NCI-H510A (cell line): ENCODE measurements at regions not wholly inside any gene's neighbourhood (a gene's known extent, or its start where the extent isn't known, plus 50 kb on each side); places are given as distances from the start of the nearest gene placed in this dataset.

Source experiments
- DNase-seq: peaks from one replicate; lab custom pipeline; 2025; lab: John Stamatoyannopoulos, UW

DNA sequence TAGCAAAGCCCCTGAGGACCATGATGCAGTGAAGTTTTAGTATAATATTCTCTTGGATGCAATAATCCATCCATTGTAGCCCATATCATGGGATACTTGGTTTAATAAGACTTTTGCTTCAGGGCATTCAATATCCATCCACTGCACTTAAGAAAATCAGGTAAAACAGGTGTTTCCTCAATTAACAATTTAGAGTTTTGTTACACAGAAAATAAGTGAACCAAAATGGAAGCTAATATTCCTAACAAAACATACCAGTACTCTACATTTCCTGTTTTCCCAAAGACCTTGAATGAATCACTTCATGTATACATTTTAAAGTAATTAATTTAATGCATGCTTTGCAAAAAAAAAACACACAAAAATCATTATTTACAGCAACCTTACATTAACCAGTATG is 305.6 kb downstream of the NR2F1-AS1 start:
- no peak for DNase-seq

GRCh38 chr5:93274291-93274690 is 306.7 kb downstream of the NR2F1-AS1 start:
- DNase-seq, result no peak

GRCh38 chr5:93273176-93273575 is 307.8 kb downstream of the NR2F1-AS1 start:
- DNase-seq, result no peak

GRCh38 chr5:93272108-93272507 is 308.9 kb downstream of the NR2F1-AS1 start:
- no peak for DNase-seq

- no peak for DNase-seq
Measured at GRCh38 chr5:93267736-93268135, 313.3 kb downstream of the NR2F1-AS1 start.

- no peak for DNase-seq
Measured at GRCh38 chr5:93267276-93267675, 313.7 kb downstream of the NR2F1-AS1 start.

GRCh38 chr5:93257616-93258015 is 323.4 kb downstream of the NR2F1-AS1 start:
- no peak for DNase-seq

GRCh38 chr5:93255796-93256195 is 325.2 kb downstream of the NR2F1-AS1 start:
- DNase-seq, result no peak

- no peak for DNase-seq
Measured at GRCh38 chr5:93252165-93252564, 328.9 kb downstream of the NR2F1-AS1 start.

DNA sequence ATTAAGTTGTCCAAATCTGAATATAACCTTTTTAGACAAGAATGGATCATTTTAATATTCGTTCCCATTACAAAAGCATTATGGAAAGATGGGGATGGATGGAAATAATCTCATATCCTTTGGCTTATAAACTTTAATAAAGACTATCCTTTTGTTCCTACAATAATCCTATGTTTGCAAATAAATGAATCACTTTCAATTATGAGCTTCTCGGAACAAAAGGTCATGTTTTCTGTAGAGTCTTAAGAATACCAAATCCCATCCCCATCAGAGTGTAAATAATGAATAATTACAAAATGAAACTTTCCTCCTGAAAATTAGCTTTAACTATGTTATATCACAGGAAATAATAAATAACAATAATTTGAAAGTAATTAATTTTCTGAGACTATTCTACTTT is 329.7 kb downstream of the NR2F1-AS1 start:
- DNase-seq, result no peak

- no peak for DNase-seq
Measured at GRCh38 chr5:93250424-93250823, 330.6 kb downstream of the NR2F1-AS1 start.

DNA sequence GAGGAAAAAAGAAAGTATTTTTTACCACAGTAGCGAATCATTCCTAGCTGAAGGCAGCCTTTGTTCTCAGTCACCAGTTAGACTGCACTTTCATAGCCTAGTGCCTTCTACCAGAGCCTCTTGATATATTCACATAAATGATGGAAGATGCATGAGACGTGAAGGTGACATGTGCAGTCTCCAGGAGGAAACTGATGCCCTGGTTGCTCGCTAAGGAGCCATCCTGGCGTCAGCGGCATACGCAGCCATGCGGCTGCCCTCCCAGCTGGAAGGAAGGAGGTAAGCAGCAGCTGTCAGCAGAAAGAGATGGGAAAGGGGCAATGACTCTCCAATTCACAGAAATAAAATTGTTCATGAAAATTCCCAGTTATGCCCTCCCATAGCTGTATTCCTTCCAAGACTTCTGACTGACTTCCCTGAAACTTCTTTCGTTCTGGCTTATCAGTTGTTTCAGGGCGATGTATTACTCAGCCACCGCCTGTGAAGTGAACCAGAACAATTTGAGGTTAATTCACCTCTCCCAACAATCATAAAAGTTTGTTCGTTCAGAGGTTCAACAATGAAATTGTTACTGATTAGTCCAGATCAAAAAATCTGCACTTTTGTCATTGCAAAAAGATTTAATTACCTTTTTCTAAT is 331.2 kb downstream of the NR2F1-AS1 start:
- DNase-seq, result no peak

DNA sequence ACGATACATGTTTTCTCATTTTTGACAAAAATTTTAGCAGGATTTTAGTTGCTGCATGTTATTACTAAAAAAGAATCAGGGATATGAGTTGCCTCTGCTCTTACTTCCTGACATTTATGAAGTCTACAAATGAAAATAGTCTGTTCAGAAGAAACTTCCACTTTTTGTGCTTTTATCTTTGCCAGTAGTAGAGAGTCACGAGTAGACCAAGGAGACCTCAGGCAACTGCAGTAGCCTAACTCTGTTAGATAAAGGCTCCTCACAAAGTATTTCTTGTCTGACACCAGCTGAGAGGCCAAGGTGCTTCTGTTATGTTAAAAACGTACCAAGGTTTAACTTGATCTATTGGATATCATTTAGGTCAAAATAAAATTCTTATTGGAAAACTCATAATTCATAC is 333.9 kb downstream of the NR2F1-AS1 start:
- no peak for DNase-seq

DNA sequence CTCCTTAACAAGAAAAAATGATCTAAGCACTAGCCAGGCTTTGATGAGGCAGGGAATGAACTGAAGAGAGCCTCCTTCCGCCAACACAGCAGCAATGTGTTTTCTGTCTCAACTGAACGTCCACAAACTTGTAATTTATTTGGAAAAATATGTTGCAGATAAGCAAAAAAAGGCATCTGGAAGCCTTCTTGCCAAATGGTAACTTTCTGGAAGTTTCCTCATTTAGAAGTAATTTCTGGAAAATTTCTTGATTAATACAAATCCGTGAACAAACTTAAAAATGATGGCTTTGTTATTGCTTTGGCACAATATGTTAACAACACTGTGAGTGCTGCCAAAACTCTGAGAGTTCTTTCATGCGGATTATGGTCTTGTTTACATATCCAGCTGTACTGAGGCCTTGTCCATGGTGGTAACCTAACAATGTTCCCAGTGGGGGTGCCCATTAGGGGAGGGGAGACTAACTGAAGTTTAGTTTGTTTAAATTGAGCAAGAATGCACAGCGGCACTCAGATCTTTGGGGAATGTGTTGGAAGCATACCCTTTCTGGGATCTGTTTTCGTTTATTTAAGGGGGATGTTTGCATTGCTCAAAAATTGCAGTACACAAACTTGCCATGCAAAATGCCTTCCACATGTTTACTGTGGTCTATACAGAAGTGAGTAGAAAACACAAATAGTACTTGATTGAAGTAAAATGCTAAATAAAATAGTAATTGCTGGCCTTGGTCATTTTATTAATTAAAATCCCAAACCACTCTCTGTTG is 334.7 kb downstream of the NR2F1-AS1 start:
- DNase-seq, result no peak

DNA sequence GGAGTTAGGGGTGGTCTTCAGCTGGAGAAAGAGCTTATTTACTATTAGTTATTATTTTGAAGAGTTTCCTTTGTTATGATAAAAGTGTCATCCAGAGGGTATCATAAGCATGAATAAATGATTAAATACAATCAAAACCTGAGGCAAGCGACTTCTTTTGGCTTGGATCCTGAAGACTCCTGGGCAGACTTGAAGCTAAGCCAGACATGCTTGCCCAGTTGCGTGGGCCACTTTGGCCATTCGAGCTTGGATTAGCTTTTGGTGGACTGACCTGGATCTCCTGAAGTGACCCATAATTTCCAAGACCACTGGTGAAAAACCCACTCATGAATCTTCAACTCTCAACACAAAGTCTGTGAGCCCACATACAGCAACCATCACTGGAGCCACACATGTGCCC is 335.8 kb downstream of the NR2F1-AS1 start:
- DNase-seq, result no peak

GRCh38 chr5:93243481-93243880 is 337.5 kb downstream of the NR2F1-AS1 start:
- DNase-seq, result no peak

- no peak for DNase-seq
Measured at GRCh38 chr5:93240228-93240834, 340.7 kb downstream of the NR2F1-AS1 start.

DNA sequence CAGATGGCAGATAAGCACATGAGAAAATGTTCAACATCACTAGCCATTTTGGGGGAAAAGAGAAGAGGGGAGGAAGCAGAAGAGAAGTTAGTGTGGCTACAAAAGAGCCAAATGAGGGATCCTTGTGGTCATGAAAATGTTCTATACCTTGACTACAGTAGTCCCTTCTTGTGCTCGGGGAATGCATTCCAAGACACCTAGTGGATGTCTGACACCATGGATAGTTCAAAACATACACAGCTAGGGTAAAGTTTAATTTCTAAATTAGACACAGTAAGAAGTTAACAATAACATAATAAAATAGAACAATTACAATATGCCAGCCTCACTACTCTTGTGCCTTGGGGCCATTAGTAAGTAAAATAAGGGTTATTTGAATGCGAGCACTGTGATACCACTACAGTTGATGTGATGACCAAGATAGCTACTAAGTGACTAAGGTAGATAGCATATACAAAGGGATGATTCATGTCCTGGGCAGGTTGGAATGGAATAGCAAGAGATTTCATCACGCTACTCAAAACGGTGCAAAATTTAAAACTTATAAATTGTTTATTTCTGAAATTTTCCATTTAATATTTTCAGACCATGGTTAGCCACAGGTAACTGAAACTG is 344.1 kb downstream of the NR2F1-AS1 start:
- no peak for DNase-seq

GRCh38 chr5:93235761-93236160 is 345.3 kb downstream of the NR2F1-AS1 start:
- DNase-seq, result no peak

GRCh38 chr5:93226202-93226735 is 354.8 kb downstream of the NR2F1-AS1 start:
- no peak for DNase-seq

- DNase-seq, result no peak
Measured at GRCh38 chr5:93225748-93226147, 355.3 kb downstream of the NR2F1-AS1 start.

GRCh38 chr5:93224624-93225023 is 356.4 kb downstream of the NR2F1-AS1 start:
- DNase-seq, result no peak

DNA sequence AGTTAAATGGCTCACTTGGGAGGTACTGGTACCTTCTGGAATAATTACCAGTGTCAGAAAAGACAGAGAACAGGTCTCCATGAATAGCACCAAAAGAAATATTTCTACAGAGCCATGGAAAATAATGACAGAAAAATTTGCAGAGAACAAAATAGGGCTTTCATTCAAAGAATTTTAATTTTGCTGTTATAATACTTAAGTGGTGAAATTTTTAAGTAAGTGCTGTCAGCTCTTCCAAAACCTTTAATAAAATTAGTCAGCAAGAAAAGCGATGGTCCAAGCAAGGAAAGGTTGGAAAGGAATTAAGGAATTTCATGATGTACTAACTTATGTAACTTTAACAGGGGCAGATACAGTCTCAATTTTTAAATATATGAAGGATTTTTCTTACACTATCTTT is 359.2 kb downstream of the NR2F1-AS1 start:
- DNase-seq, result no peak
